ENCODE measurements at regions not wholly inside any gene's neighbourhood (a gene's known extent, or its start where the extent isn't known, plus 50 kb on each side); places are given as distances from the start of the nearest gene placed in this dataset.

GRCh38 chr2:151037434-151037833 lies 224.2 kb downstream of the RBM43 start:
- DNase-seq (ENCODE audit: low spot score): no peak

GRCh38 chr2:151033271-151034248 lies 228.1 kb downstream of the RBM43 start:
- DNase-seq (ENCODE audit: low spot score) (no peak), FAIRE-seq (no peak)

More at GRCh38 chr2:151037434-151037833, 224.2 kb downstream of the RBM43 start:
- FAIRE-seq: no peak

DNA sequence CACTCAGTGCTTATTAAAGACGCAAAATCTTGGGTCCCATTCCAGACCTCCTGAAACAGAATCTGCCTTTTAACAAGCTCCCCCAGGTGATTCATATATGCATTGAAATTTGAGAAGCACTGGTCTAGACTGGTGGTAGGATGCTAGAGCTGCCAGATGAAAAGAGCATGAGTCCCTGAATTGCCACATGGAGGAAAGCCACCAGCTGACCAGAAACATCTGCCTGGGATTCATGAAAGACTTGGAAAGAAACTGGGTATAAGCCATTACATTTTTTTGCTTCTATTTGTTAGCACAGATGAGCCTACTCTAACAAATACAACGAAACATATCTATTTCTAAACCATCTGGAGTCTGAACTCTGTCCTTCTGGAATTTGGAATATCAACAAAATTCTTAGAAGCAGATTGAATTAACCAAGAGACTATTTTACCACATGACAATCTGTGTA lies 228.9 kb downstream of the RBM43 start:
- FAIRE-seq (no peak), DNase-seq (ENCODE audit: low spot score) (no peak)

DNA sequence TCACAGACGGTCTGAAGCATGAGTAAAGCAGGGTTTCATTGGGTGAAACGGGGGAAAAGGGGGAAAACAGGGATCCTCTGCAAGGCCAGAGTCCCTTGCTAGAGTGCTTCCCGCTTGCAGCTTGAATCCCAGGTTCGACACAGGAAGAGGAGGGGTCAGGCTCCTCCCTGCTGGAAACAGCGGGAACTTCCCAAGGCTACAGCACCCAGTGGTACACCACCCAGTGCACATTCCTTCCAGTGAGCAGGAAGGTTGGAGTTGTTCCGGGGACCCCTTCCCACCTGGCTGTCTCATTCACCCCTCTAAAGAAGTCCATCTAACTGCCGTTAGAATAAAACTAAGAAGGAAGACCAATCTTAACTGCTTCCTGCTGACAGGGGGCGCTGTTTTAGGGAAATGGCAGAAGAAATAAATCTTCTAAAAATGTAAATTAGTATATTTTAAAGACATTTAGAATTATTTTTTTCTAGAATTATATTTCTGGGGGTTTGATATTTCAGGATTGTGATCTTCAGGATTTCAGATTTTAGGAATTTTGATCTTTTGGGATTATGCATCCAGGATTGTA lies 230.9 kb downstream of the RBM43 start:
- FAIRE-seq (no peak), DNase-seq (ENCODE audit: low spot score) (no peak)

DNA sequence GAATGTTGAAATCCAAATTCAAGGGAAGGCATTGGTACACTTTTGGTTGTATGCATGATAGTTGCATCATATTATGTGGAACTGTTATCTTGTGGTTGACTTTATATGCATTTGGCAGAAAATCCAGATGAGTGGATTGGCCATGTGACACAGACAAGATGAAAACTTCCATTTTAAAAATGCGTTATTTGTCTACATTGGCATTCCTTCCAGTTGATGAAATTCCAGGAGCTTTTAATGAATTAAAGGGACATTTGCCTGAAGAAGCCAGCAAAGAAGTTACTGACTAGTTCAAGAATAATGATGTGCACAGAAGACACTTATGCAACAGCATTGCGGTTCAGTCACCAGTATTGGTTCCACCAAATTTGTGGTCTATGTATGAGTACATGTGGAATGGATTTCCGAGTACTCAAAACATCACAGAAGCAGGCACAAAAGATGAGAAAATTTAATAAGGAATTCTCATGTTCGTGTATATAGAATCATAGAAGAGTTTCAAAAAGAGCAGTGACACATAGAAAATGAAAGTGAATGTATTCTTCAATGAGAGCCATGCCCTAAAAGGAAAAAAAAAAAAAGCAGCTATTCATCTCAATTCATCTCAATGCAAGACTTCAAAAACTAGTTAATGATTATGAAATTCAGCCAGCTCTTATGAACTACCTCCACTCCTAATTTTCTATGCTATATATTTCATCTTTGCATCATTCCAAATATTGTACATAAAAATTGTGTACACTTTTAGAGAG lies 232.1 kb downstream of the RBM43 start:
- FAIRE-seq (no peak), DNase-seq (ENCODE audit: low spot score) (no peak)

DNA sequence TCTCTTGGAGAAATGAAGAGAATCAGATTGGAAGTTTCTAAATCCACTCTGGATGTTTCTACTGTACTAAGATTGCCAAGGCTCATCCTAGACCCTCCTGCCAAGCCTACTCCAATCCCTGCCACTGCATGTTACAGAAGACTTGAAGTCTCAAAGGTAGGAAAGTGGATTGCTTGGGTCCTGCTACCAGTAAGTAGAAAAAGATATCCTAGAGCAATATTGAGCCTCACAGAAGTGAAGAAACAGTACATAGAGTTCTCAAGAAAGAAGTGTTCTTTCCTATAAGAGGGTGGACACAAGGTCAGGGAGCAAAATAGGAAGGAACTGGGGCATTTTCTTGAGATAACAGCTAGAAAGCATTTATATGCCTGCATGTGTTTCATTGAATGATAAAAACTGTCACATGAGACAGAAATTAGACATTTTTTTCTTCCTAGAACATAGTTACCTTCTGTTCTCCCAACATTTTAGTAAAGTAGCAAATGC lies 232.9 kb downstream of the RBM43 start:
- DNase-seq (ENCODE audit: low spot score): no peak
- no peak for FAIRE-seq

DNA sequence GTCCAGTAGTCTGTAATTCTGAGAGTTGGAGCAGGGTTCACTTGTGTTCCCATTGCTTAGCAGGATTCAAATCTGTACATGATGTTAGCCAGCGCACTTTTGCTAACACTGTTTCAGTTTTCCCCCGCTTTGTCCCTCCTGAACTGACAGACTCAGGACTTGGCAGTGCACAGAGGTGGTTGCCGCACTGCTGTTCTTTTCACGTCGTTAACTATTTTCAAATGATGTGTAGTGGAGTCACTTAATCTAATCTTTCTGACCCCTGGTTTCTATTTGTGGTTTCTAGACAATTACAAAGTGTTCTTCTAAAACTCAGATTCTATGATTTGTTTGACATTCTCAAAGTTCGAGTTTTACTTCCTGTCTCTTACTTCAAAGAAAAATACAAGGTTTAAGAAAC lies 234.5 kb downstream of the RBM43 start:
- FAIRE-seq (no peak), DNase-seq (ENCODE audit: low spot score) (no peak)

GRCh38 chr2:151025816-151026215 lies 235.8 kb downstream of the RBM43 start:
- no peak for FAIRE-seq
- no peak for DNase-seq (ENCODE audit: low spot score)

GRCh38 chr2:151024696-151025251 lies 236.9 kb downstream of the RBM43 start:
- FAIRE-seq: no peak
- DNase-seq (ENCODE audit: low spot score): no peak

DNA sequence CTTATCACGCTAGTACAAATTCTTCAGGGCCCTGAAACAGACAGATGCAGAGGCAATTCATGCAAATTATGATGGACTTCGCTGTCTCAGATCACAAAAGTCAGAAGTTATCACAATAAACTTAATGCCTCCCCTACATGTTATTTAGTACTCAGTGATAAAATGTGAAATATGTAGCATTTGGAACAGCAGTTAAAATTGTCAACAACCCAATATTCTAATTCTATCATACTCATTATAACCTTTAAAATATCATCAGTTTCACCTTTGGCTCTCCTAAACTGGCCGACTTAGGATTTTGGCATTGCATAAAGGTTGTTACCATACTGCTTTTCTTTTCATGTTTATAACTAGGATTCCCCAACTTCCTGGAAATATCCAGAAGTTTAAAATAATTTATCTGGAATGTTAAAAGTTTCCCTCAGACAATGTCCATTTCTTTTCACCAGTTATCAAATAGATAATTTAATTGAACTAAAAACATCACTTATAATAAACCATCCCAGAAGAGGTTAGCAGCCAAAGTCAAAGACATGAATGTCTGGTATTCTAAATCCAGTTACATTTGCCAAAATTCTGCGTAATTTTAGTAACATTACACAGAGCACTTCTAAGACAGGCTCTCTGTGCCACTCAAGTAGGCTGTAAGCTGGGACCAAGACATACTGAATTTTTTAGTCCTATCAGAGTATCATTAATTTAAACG lies 239.8 kb downstream of the RBM43 start:
- FAIRE-seq: no peak
- no peak for DNase-seq (ENCODE audit: low spot score)

DNA sequence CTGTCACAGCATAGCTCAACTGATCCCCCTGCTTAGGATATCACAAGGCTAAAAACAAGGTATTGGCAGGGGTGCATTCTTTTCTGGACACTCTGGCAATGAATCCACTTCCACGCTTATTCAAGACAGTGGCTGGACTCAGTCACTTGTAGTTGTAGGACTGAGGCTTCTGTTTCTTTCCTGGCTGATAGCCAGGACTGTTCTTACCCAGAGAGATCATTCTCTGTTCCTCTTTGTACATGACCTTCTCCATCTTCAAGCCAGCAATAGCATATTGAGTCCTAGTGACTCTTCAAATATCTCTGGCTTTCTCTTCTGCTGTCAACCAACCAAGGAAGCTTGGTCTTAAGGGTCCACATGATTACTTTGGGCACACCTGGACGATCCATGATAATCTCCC lies 241.3 kb downstream of the RBM43 start:
- no peak for FAIRE-seq
- no peak for DNase-seq (ENCODE audit: low spot score)

GRCh38 chr2:151009437-151010175 lies 252.1 kb downstream of the RBM43 start:
- FAIRE-seq (no peak), DNase-seq (ENCODE audit: low spot score) (no peak)

DNA sequence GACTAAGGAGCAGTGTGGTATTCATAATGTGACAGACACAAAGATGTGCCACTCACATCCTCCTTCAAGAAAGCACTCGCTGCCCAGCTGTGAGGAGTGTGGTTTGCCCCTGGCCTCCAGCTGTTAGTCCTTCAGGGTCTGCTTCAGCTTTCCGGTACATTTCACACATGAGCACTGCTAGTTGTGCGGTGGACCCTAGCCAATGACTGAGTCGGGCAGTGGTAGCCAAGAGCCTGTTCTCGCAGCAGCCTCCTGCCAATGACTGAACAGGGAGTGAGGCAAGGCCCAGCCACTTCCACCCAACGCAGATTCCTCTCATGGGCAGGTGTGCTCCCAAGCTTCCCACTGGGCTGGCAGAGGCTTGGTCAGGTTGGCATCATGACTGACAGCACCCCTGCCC lies 254.3 kb downstream of the RBM43 start:
- no peak for FAIRE-seq
- no peak for DNase-seq (ENCODE audit: low spot score)

GRCh38 chr2:151002959-151003600 lies 258.6 kb downstream of the RBM43 start:
- FAIRE-seq: no peak
- no peak for DNase-seq (ENCODE audit: low spot score)

DNA sequence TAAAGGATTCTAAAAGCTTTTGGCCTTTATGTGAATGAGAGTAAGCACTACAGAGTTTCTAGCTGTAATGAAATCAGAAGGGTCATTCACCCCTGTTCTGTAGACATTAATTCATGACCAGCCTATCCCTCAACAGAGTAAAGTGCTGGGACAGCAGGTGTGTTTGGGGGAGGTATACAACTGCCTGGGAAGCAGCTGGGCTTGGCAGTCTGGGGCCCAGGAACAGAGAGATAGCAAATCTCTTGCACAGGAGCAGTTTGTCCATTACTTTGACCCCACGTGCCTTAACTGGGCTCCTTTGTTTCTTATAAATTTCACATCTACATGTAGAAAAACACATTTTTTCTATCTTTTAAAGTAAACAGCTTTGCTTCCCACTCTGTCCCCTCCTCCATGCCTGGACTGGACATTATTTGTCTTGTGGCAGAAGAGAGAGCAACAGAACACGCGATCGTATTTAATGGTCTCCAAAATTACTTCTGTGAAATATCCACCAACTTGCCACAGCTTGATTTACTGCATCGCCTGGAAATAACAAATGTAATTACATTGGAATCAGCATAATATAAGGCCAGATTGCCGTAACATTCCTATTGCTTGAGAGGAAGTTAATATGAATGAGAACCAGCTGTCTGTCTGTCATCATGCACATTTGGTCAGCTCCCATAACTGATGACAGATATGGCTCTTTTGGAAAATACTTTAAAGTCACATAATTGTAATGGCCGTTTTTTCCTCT lies 263.8 kb downstream of the RBM43 start:
- FAIRE-seq (no peak), DNase-seq (ENCODE audit: low spot score) (no peak)

- FAIRE-seq (no peak), DNase-seq (ENCODE audit: low spot score) (no peak)
Observed at GRCh38 chr2:150997066-150997465, 264.6 kb downstream of the RBM43 start.

- DNase-seq (ENCODE audit: low spot score) (no peak), FAIRE-seq (no peak)
Observed at GRCh38 chr2:150994076-150994475, 267.6 kb downstream of the RBM43 start.

DNA sequence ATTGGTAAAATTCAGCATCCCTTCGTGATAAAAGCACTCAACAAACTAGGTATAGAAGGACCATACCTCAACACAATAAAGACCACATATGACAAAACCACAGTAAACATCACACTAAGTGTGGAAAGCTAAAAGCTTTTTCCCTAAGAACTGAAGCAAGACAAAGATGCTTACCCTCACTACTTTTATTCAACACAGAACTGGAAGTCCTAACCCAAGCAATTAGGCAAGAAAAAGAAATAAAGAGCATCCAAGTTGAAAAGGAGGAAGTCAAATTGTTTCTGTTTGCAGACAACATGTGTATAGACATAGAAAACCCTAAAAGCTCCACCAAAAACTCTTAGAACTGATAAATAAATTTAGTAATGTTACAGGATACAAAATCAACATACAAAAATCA lies 271.7 kb downstream of the RBM43 start:
- no peak for FAIRE-seq
- no peak for DNase-seq (ENCODE audit: low spot score)

DNA sequence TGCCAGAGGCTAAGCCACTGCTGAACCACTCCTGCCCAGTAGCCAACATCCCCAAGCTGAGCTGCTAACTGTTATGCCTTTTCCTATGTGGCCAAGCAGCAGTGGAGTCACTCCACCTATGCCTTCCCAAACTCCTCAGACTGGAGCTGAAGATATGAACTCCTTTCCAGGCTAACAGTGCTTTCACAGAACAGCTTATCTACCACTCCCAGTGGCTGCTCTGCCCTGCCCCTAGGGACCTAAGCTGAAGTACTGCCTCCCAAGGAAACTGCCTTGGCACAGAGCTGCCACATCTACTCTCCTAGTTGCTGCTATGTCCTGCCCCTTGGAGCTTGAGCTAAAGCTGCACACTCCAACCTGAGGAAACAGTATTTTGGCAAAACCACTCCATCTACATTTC lies 275.9 kb downstream of the RBM43 start:
- no peak for DNase-seq (ENCODE audit: low spot score)
- FAIRE-seq: no peak

All from RCC 7860 (cell line).